ENCODE measurements at regions not wholly inside any gene's neighbourhood (a gene's known extent, or its start where the extent isn't known, plus 50 kb on each side); places are given as distances from the start of the nearest gene placed in this dataset.
"Not testable (repeated sequence)": the region's sequence is repeated elsewhere in the genome, so short reads cannot be mapped to it uniquely, and the experiment has no call there.

GRCh38 chr10:23540401-23541030, 101.6 kb downstream of the OTUD1 start:
- Histone ChIP-seq H3K4me1 (peaks cover 0 to 19% (median 0%) of the 10 kb centered on the region in 4 donors), H3K4me3 (no peak overlapping the region), H3K36me3 (no peaks in the 10 kb centered on the region)

DNA sequence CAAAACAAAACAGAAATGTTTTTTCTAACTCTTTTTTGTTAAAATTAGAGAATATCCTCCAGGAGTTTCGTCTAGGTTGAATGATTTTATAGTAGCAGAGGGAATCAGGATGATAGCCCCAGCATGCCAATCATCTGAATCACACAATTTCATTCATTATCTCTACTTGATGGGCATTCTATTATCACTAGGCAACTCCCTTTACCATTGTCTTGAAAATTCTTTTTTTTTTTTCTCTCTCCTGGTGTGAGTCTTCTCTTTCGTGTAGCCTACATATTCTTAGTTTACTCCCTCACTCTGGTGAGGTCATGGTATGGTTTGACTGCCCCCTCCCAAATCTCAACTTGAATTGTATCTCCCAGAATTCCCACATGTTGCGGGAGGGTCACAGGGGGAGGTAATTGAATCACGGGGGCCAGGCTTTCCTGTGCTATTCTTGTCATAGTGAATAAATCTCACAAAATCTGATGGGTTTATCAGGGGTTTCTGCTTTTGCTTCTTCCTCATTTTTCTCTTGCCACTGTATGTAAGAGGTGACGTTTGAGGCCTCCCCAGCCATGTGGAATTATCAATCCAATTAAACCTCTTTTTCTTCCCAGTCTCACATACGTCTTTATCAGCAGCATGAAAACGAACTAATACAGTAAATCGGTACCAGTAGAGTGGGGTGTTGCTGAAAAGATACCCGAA, 105.0 kb downstream of the OTUD1 start:
- peaks cover 0 to 19% (median 0%) of the 10 kb centered on the region in 4 donors for H3K4me1 ChIP-seq
- H3K4me3 ChIP-seq, result no peak overlapping the region
- H3K9me3 ChIP-seq, result no peaks in the 10 kb centered on the region
- intact Hi-C loops (cut with DNase I; ENCODE audit: low total_unique reads), result no loop called here
- no peak overlapping the region for H3K27ac ChIP-seq
- WGBS, 5 donors, result 66 to 77% (median 74%) methylated on average over 9 of the region's 9 CpGs
- no peak for DNase-seq
- no peak for TF ChIP-seq EP300 (IDR thresholded peaks at IDR 0.05)
- no peak for TF ChIP-seq CTCF (IDR thresholded peaks at IDR 0.05)
- no peak for TF ChIP-seq POLR2AphosphoS5 (IDR thresholded peaks at IDR 0.05)
- TF ChIP-seq POLR2A (IDR thresholded peaks at IDR 0.05), result no peak
- H3K36me3 ChIP-seq, result no peaks in the 10 kb centered on the region
- H3K27me3 ChIP-seq, result no peaks in the 10 kb centered on the region

More at GRCh38 chr10:23540401-23541030, 101.6 kb downstream of the OTUD1 start:
- WGBS, 5 donors, result 0 to 8% (median 4%) methylated on average over 2 of the region's 2 CpGs
- Histone ChIP-seq H3K9me3 (no peaks in the 10 kb centered on the region), H3K27me3 (no peaks in the 10 kb centered on the region), H3K27ac (no peak overlapping the region)
- DNase-seq, result peak in 1 of 2 donors; percentile 52
- TF ChIP-seq EP300 (IDR thresholded peaks at IDR 0.05) (no peak), CTCF (IDR thresholded peaks at IDR 0.05) (no peak), POLR2A (IDR thresholded peaks at IDR 0.05) (no peak)
- intact Hi-C loops (cut with DNase I; ENCODE audit: low total_unique reads), result no loop called here

- H3K4me1 ChIP-seq; H3K27me3 ChIP-seq; H3K9me3 ChIP-seq; H3K36me3 ChIP-seq; H3K27ac ChIP-seq; DNase-seq; H3K4me3 ChIP-seq; intact Hi-C loops (cut with DNase I; ENCODE audit: low total_unique reads): not testable (repeated sequence)
- 88 to 94% (median 90%) methylated on average over 2 of the region's 2 CpGs for WGBS, 5 donors
Measured at GRCh38 chr10:23545866-23546265, 107.0 kb downstream of the OTUD1 start.

DNA sequence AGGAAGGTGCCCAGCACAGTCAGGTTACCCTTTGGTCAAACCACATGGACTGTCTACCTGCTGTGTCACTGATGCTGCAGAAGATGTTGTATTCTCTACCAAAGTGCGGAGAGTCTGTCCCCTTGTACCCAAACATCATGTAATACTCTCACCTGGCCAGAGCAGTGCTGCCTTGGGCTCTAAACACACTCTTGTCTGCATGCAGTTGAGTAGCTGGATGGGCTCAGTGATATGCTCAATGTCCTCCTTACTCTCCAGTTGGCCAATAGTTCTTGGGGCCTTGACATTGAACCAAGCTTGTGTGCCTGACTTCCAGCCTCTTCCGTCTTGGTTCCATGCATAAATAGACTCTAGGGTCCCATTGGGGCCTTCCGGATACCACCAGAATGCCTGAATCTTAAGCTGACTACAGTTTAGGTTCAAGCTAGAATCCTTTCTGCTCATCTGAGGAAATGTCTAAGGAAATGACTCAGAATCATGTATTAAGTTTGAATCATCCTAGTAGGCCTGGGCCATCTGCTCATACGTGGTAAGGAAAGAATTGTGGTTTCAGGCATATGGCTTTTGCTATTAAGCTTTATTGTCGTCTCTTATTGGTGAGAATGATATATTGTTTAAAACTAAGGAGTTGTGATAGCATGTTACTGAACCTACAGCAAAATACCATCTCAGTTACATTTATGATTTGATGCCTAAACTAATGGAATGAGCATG, 118.0 kb downstream of the OTUD1 start:
- DNase-seq, result no peak
- Histone ChIP-seq H3K27ac (no peak overlapping the region), H3K36me3 (no peaks in the 10 kb centered on the region), H3K4me1 (no peaks in the 10 kb centered on the region), H3K4me3 (no peak overlapping the region), H3K9me3 (peaks cover 0 to 15% (median 9%) of the 10 kb centered on the region in 4 donors), H3K27me3 (no peaks in the 10 kb centered on the region)
- TF ChIP-seq POLR2A (IDR thresholded peaks at IDR 0.05) (no peak), POLR2AphosphoS5 (IDR thresholded peaks at IDR 0.05) (no peak), CTCF (IDR thresholded peaks at IDR 0.05) (no peak), EP300 (IDR thresholded peaks at IDR 0.05) (no peak)
- WGBS, 5 donors, result 80 to 88% (median 83%) methylated on average over 5 of the region's 5 CpGs
- intact Hi-C loops (cut with DNase I; ENCODE audit: low total_unique reads), result no loop called here
